ENCODE measurements at regions not wholly inside any gene's neighbourhood (a gene's known extent, or its start where the extent isn't known, plus 50 kb on each side); places are given as distances from the start of the nearest gene placed in this dataset.

DNA sequence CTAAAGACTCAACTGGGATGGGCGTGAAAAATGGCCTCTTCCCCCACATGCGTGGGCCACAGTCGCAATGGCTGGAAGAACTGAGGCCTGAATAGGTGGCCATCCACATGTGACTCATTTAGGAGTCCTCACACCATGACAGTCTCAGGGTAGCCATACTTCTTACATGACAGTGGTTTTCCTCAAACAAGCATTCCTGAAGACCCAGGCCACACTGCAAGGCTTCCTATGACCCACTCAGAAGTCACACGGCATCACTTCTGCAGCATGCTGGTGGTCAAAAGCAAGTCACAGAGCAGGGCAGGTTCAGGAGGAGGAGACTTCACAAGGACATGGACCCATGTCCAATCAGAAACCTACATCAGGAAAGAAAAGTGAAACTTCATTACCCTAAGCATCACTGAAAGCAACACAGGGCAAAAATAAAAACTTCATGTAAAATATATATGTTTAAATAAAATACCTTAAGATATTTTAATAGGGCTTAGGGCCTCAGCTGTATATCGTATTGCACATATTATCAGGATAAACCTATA, 257.1 kb downstream of the OPA1 start:
- DNase-seq (ENCODE audit: low read depth in 2 of 2): no peak

GRCh38 chr3:193851428-193851847, 258.4 kb downstream of the OPA1 start:
- DNase-seq (ENCODE audit: low read depth in 2 of 2): no peak

GRCh38 chr3:193851941-193852674, 259.1 kb downstream of the OPA1 start:
- no peak for DNase-seq (ENCODE audit: low read depth in 2 of 2)

- no peak for DNase-seq (ENCODE audit: low read depth in 2 of 2)
Observed at GRCh38 chr3:193852901-193853300, 259.9 kb downstream of the OPA1 start.

GRCh38 chr3:193853511-193854219, 260.7 kb downstream of the OPA1 start:
- no peak for DNase-seq (ENCODE audit: low read depth in 2 of 2)

DNA sequence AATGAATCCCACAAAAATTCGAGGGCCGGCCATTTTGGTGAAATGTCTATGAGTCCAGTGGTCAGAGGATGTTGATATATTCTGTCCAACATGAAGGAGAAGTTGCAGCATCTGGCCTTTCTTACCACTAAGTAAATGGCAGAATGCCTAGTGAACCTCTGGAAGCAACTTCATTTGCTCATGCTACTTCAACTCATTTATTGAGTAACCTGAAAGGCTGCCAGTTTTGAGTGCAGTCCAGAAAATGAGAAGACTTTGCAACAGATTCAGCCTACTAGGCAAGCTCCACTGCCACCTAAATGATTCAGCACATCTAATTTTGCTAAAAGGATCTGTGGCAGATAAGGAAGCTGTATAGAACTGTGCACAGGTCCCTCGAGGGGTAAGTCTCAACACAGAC, 265.0 kb downstream of the OPA1 start:
- DNase-seq (ENCODE audit: low read depth in 2 of 2): no peak

- DNase-seq (ENCODE audit: low read depth in 2 of 2): no peak
Observed at GRCh38 chr3:193859195-193859594, 266.2 kb downstream of the OPA1 start.

GRCh38 chr3:193861012-193861411, 268.0 kb downstream of the OPA1 start:
- DNase-seq (ENCODE audit: low read depth in 2 of 2): no peak

DNA sequence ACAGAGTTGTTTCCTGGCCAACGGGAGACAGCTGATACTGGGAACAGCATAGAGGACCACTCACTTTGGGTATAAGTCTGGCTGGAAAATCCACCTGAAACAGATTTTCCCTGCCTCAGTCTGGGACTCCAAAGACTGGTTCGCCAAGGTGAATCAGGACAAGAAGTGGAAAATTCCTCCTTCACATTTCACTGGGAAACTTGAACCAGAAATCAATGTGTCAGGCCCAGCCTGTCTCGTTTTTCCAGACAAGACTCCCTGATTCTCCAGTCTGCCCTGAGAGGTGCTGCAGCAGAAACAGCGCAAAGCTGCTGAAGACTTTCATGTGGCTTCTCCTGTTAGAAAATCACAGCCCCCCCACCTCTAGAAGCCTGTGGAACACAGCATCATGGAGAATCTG, 269.8 kb downstream of the OPA1 start:
- DNase-seq (ENCODE audit: low read depth in 2 of 2): no peak

- no peak for DNase-seq (ENCODE audit: low read depth in 2 of 2)
Observed at GRCh38 chr3:193863657-193864357, 270.8 kb downstream of the OPA1 start.

GRCh38 chr3:193865339-193865738, 270.6 kb upstream of the HES1 start:
- DNase-seq (ENCODE audit: low read depth in 2 of 2): no peak

- no peak for DNase-seq (ENCODE audit: low read depth in 2 of 2)
Observed at GRCh38 chr3:193865896-193866480, 270.0 kb upstream of the HES1 start.

GRCh38 chr3:193868590-193868989, 267.4 kb upstream of the HES1 start:
- no peak for DNase-seq (ENCODE audit: low read depth in 2 of 2)

GRCh38 chr3:193869221-193870201, 266.4 kb upstream of the HES1 start:
- DNase-seq (ENCODE audit: low read depth in 2 of 2): no peak

DNA sequence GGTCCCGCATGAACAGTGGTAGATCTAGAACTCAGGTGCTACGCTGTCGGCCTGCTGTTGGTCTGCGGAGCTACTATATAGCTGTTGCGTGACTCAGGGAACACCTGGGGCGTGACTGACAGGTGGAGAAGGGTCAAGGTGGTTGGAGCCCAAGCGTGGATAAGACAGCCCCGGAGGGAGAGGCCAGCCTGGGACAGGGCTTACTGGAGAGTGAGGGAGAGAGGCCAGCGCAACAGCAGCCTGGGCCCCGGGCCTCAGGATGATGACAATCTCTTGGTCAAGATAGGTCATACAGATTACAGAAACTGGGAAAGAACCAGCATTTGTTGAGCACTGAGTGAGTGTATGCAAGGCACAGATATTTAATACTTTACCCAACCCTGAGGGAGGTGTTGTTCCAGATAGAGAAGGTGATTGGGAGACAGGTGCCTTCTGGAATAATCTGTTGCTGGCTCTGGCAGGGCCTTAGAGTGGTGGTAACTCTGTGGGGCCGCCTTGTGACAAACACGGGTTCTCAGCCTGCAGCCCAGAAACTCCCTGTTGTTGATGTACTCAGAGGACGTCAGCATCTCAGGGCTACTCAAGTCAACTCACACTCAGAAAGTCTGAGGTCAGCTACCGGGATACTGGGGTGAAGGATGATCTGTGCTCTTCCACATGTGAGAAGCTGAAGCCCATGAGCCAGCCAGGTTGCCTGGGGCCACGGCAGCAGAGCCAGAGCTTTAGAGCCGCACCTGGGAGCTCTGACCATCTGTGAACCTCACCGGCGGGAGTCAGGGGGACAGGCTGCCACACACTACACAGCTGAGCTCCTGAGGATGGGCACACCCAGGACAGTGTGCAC, 265.4 kb upstream of the HES1 start:
- DNase-seq (ENCODE audit: low read depth in 2 of 2): no peak

DNA sequence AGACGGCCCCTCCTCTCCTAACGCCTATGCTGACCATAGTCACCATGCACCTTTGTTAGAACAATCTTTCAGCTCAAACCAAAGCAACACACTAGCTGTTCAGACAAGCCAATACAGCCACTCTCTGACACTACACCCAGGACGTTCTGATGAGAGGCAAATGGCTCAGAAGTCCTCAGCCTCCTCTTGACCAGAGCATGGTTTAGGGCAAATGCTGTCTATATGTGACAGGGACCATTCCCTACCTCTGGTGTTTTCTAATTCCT, 264.8 kb upstream of the HES1 start:
- no peak for DNase-seq (ENCODE audit: low read depth in 2 of 2)

DNA sequence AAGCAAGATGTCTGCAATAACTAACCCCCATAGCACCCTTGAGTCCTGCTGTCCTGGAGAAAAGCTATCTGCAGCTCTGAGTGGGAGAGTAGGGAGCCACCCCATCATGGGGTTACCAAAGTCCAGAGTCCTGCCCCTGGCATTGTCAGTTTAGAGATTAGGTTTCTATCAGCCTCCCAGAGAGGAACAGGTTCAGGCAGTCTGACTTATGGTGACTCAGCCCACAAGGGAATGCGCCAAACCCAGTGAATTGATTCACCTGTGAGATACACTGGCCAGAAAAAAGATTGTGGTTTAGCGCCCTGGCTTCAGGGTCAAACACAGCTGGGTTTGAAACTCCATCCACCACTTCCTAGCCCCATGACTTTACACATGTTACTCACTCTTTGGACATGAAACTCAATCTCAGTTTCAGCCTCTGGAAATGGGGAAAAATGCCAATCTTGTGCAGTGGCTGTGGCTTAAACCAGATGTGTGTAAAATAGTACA, 263.6 kb upstream of the HES1 start:
- no peak for DNase-seq (ENCODE audit: low read depth in 2 of 2)

DNA sequence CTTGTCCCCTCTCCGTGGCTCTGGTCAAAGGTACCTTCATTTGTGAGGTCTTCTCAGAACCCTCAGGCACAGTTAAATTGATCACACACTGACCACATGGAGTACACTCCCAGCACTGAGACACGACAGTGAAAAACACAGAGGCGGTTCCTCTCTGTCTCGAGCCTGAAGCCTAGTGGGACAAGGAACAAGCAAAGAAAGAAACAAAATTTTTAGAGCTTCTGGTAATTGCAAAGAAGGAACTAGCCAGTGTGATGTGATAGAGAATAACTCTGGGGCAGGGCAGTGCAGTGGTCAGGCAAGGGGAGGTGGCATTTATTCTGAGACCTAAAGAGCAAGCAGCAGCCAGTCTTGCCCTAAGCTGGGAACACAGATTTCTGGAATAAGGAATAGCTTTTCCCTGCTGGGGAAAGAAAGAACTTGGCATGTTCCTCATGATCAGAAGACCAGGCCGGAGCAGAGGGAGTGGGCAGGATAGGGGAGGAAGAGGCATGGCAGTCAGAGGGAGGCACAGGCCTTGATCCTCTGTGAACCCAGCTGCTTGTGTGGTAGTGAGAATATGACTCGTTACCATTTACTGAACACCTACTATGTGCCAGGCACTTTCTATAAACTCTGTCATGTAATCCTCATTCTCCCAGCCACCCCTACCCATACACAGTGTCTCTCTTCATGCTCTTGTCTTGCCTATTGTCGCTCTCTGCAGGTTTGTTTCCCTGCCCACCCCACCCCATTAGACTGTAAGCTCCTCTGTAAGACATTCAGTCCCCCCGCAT, 262.3 kb upstream of the HES1 start:
- DNase-seq (ENCODE audit: low read depth in 2 of 2): no peak

DNA sequence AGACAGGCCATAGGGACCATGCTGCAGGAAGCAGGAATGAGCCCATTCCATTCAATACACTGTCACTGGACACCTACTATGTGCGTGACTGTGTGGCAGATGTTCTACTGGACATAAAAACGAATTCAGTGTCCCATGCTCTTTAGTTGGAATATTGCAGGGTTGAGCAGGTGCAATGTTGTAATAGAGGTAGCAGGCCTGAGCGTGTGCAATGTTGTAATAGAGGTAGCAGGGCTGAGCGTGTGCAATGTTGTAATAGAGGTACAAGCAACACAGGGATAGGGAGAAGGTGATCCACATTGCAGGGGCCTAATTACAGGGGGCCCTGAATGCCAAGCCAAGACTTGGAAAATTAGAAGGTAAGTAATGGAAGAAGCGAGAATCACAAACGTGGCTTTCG, 261.4 kb upstream of the HES1 start:
- DNase-seq (ENCODE audit: low read depth in 2 of 2): no peak
